ENCODE measurements at regions not wholly inside any gene's neighbourhood (a gene's known extent, or its start where the extent isn't known, plus 50 kb on each side); places are given as distances from the start of the nearest gene placed in this dataset.

DNA sequence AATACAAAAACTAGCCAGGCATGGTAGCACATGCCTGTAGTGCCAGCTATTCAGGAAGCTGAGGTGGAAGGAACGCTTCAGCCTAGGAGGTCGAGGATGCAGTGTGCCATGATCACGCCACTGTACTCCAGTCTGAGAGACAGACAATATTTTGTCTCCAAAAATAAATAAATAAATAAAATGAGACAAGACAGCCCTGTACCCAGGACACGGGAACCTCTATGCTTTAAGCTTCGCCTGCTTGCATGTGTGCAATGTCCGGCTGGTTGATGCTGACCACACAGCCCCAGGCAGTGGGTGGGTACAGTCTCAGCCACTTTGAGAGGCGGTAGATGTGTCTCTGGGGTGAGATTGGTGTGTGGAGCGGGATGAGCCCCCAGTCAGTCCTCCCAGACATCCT lies 52.0 kb upstream of the MPEG1 start:
- TF ChIP-seq, protein P1, sequence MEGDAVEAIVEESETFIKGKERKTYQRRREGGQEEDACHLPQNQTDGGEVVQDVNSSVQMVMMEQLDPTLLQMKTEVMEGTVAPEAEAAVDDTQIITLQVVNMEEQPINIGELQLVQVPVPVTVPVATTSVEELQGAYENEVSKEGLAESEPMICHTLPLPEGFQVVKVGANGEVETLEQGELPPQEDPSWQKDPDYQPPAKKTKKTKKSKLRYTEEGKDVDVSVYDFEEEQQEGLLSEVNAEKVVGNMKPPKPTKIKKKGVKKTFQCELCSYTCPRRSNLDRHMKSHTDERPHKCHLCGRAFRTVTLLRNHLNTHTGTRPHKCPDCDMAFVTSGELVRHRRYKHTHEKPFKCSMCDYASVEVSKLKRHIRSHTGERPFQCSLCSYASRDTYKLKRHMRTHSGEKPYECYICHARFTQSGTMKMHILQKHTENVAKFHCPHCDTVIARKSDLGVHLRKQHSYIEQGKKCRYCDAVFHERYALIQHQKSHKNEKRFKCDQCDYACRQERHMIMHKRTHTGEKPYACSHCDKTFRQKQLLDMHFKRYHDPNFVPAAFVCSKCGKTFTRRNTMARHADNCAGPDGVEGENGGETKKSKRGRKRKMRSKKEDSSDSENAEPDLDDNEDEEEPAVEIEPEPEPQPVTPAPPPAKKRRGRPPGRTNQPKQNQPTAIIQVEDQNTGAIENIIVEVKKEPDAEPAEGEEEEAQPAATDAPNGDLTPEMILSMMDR (IDR thresholded peaks at IDR 0.05): no peak
- TF ChIP-seq POLR2A (IDR thresholded peaks at IDR 0.05): no peak
